ENCODE measurements at regions not wholly inside any gene's neighbourhood (a gene's known extent, or its start where the extent isn't known, plus 50 kb on each side); places are given as distances from the start of the nearest gene placed in this dataset.

GRCh38 chr5:167608390-167609272, 682.8 kb upstream of the WWC1 start:
- TF ChIP-seq CTCF (IDR thresholded peaks at IDR 0.05) (no peak), POLR2A (IDR thresholded peaks at IDR 0.05) (no peak)
